B cell (primary cell): ENCODE measurements at regions not wholly inside any gene's neighbourhood (a gene's known extent, or its start where the extent isn't known, plus 50 kb on each side); places are given as distances from the start of the nearest gene placed in this dataset.

ENCODE experiments used
- ATAC-seq: fragments of 200-7000 bp; cut with Tn5 transposase; one replicate; pipeline ENCODE4 v1.10.0; 2021; ENCODE audit warnings: low read depth, mild to moderate bottlenecking, moderate number of reproducible peaks, moderate library complexity
- CTCF ChIA-PET: fragments of 350-600 bp; sonication (Branson Sonifier 250); formaldehyde crosslinking; loops from one replicate; lab custom pipeline; 2021; ENCODE audit warnings: antibody characterized with exemption, inconsistent platforms; lab: Charles Lee
- POLR2A ChIA-PET: fragments of 350-600 bp; sonication (Branson Sonifier 250); formaldehyde crosslinking; loops from one replicate; lab custom pipeline; 2021; ENCODE audit warnings: antibody characterized with exemption; lab: Charles Lee
- DNase-seq: peaks from one replicate; pipeline ENCODE4 v3.0.0; 2013
- H2AFZ ChIP-seq: 2 replicates; pipeline ENCODE4 v1.6.1; 2012; ENCODE audit warnings: mild to moderate bottlenecking, low read depth, low read length; ENCODE audit not compliant: insufficient read depth, poor library complexity, severe bottlenecking
- H3K27ac ChIP-seq, 2 donors: 1 replicate in 1 of 2; 2 replicates in 1 of 2; pipeline ENCODE4 v1.5.1; 2012 to 2013; ENCODE audit warnings: low read length in 2 of 2, mild to moderate bottlenecking in 2 of 2, moderate library complexity in 1 of 2
- H3K27me3 ChIP-seq, 4 experiments: fragments of 200-600 bp in 1 of 4; sonication (generic) in 1 of 4; replicated peaks in 1 of 4; 1 replicate in 2 of 4; 2 replicates in 2 of 4; pipeline versions ENCODE4 v1.6.1 to v1.7.0; 2013 to 2016; ENCODE audit warnings: low read length in 3 of 4, mild to moderate bottlenecking in 2 of 4, mixed read lengths in 1 of 4, moderate library complexity in 1 of 4; ENCODE audit not compliant: insufficient read depth in 4 of 4, control insufficient read depth in 3 of 4; ENCODE audit errors: control extremely low read depth in 1 of 4
- H3K36me3 ChIP-seq, 2 experiments: replicated peaks in 1 of 2; 1 replicate in 1 of 2; 2 replicates in 1 of 2; pipeline versions ENCODE4 v1.6.1 to v1.7.1; 2013; ENCODE audit warnings: low read length in 1 of 2; ENCODE audit not compliant: insufficient read depth in 2 of 2, control insufficient read depth in 1 of 2; ENCODE audit errors: control extremely low read depth in 1 of 2, extremely low read depth in 1 of 2
- H3K4me1 ChIP-seq, 2 donors: fragments of 200-600 bp in 1 of 2; sonication (generic) in 1 of 2; 1 replicate in 1 of 2; 2 replicates in 1 of 2; pipeline versions ENCODE4 v1.5.1 to v1.6.1; 2013 to 2017; ENCODE audit warnings: low read length in 2 of 2; ENCODE audit not compliant: control insufficient read depth in 2 of 2, insufficient read depth in 2 of 2
- H3K4me2 ChIP-seq: replicated peaks from 2 replicates; pipeline ENCODE3; 2012; ENCODE audit warnings: mild to moderate bottlenecking, low read depth, low read length; ENCODE audit not compliant: poor library complexity, severe bottlenecking
- H3K4me3 ChIP-seq, 5 experiments: fragments of 200-600 bp in 1 of 5; sonication (generic) in 1 of 5; 1 replicate in 3 of 5; 2 replicates in 2 of 5; pipeline versions ENCODE4 v1.5.1 to v1.7.0; 2011 to 2016; ENCODE audit warnings: low read length in 4 of 5, mild to moderate bottlenecking in 4 of 5, low read depth in 2 of 5, control low read depth in 1 of 5, moderate library complexity in 1 of 5; ENCODE audit not compliant: insufficient read depth in 1 of 5; ENCODE audit errors: control extremely low read depth in 1 of 5, extremely low read depth in 1 of 5
- H3K79me2 ChIP-seq: fragments of 200-600 bp; sonication (generic); one replicate; pipeline ENCODE4 v1.6.0; 2016; ENCODE audit warnings: low read length; ENCODE audit not compliant: control insufficient read depth, insufficient read depth
- H3K9ac ChIP-seq: fragments of 200-600 bp; sonication (generic); 2 replicates; pipeline ENCODE4 v1.6.1; 2017; ENCODE audit warnings: mild to moderate bottlenecking, low read length, moderate library complexity
- H3K9me3 ChIP-seq, 3 donors: one replicate each; pipeline versions ENCODE4 v1.6.1 to v1.7.1; 2013; ENCODE audit warnings: low read length in 2 of 3; ENCODE audit not compliant: control insufficient read depth in 2 of 3, insufficient read depth in 1 of 3; ENCODE audit errors: control extremely low read depth in 1 of 3
- H4K20me1 ChIP-seq: 2 replicates; pipeline ENCODE4 v1.6.0; 2012; ENCODE audit warnings: mild to moderate bottlenecking, low read length; ENCODE audit not compliant: insufficient read depth, control insufficient read depth, poor library complexity, severe bottlenecking
- H3K27ac Mint-ChIP-seq: one replicate; pipeline ENCODE4 v1.8.0; 2021; ENCODE audit warnings: mixed read lengths
- H3K27me3 Mint-ChIP-seq: one replicate; pipeline ENCODE4 v1.8.0; 2021; ENCODE audit warnings: mixed read lengths
- H3K4me1 Mint-ChIP-seq: one replicate; pipeline ENCODE4 v1.8.0; 2021; ENCODE audit warnings: mixed read lengths
- H3K4me3 Mint-ChIP-seq: one replicate; pipeline ENCODE4 v1.8.0; 2021; ENCODE audit warnings: mixed read lengths
- H3K9me3 Mint-ChIP-seq: one replicate; pipeline ENCODE4 v1.8.0; 2022; ENCODE audit warnings: mixed read lengths; ENCODE audit not compliant: insufficient read depth
- EZH2 ChIP-seq: IDR thresholded peaks from 2 replicates; pipeline ENCODE4 v1.6.1; 2012; ENCODE audit warnings: borderline replicate concordance, low read depth, mild to moderate bottlenecking, moderate library complexity, low read length; ENCODE audit not compliant: insufficient read depth, poor library complexity, severe bottlenecking
- WGBS: methylation state at CpG from one replicate; pipeline ENCODE4 v1.1.5; 2013; ENCODE audit warnings: missing lambda C conversion rate; ENCODE audit not compliant: insufficient coverage; 5-methylcytosine and 5-hydroxymethylcytosine counted together
- intact Hi-C: fragments of 100-400 bp; cut with micrococcal nuclease; formaldehyde crosslinking; loops from one replicate; pipeline ENCODE4 v1.10.0; 2022
- TF ChIP-seq, protein P1 (sequence below): fragments of 200-600 bp; IDR thresholded peaks from one replicate; pipeline ENCODE4 v1.8.0; 2022; ENCODE audit warnings: antibody characterized with exemption, mild to moderate bottlenecking

DNA sequence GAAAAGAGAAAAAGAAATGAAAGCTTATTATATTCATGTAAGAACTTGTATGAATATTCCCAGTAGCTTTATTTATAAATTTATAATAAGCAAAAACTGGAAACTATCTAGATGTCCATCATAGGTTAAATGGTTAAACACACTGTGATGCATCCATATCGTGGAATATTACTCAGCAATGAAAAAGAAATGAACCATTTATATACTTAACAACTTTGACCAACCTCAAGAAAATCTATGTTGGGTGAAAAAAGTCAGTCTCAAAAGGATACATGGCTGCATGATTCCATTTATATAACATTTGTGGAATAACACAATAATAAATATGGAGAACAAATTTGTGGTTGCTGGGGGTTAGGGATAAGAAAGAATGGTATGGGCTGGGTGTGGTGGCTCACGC, 713.0 kb upstream of the SGO1 start:
- ChIA-PET CTCF (no interaction called here), POLR2A (no interaction called here)
- no peaks in the 10 kb centered on the region for H3K27me3 ChIP-seq
- H3K36me3 ChIP-seq, result no peaks in the 10 kb centered on the region
- H3K4me1 ChIP-seq, result no peaks in the 10 kb centered on the region
- DNase-seq (no peak), ATAC-seq (no peak)
- Mint-ChIP-seq H3K9me3 (peaks cover 9% of the 10 kb centered on the region), H3K4me1 (no peaks in the 10 kb centered on the region), H3K27me3 (no peaks in the 10 kb centered on the region), H3K4me3 (no peak overlapping the region), H3K27ac (no peak overlapping the region)
- no peaks in the 10 kb centered on the region for H3K9me3 ChIP-seq
- H3K9ac ChIP-seq, result no peak overlapping the region
- WGBS, result 100% methylated on average over 1 of the region's 2 CpGs
- H3K79me2 ChIP-seq, result no peaks in the 10 kb centered on the region
- TF ChIP-seq, protein P1, sequence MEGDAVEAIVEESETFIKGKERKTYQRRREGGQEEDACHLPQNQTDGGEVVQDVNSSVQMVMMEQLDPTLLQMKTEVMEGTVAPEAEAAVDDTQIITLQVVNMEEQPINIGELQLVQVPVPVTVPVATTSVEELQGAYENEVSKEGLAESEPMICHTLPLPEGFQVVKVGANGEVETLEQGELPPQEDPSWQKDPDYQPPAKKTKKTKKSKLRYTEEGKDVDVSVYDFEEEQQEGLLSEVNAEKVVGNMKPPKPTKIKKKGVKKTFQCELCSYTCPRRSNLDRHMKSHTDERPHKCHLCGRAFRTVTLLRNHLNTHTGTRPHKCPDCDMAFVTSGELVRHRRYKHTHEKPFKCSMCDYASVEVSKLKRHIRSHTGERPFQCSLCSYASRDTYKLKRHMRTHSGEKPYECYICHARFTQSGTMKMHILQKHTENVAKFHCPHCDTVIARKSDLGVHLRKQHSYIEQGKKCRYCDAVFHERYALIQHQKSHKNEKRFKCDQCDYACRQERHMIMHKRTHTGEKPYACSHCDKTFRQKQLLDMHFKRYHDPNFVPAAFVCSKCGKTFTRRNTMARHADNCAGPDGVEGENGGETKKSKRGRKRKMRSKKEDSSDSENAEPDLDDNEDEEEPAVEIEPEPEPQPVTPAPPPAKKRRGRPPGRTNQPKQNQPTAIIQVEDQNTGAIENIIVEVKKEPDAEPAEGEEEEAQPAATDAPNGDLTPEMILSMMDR, result no peak
- no peak for TF ChIP-seq EZH2
- H3K27ac ChIP-seq, result no peak overlapping the region
- no peaks in the 10 kb centered on the region for H4K20me1 ChIP-seq
- intact Hi-C loops, result no loop called here
- H3K4me2 ChIP-seq, result no peak overlapping the region
- no peak overlapping the region for H2AFZ ChIP-seq
- no peak overlapping the region for H3K4me3 ChIP-seq

DNA sequence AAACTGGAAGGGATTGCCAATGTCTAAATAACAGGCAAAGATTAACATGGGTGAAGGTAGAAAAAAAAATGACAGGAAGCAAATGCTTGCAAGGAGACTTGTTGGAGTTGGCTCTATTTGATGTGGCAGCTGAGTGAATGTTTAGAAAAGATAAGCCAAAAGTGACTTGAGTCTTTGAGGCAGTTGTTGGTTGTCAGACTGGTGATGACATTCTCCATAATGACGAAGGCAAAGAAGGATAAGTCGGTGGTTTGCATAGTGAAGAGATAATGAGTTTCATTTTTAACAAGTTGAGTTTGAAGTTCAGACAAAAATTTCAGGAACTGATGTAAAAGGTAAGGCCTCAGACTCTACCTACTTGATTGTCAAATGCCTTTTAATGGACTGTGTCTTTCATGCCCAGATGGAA, 704.1 kb upstream of the SGO1 start:
- Histone ChIP-seq H3K27me3 (no peaks in the 10 kb centered on the region), H3K36me3 (no peaks in the 10 kb centered on the region), H3K4me1 (no peaks in the 10 kb centered on the region), H3K9me3 (peaks cover 0 to 2% (median 0%) of the 10 kb centered on the region in 3 donors), H4K20me1 (no peaks in the 10 kb centered on the region), H3K4me3 (no peak overlapping the region), H3K4me2 (no peak overlapping the region), H3K27ac (no peak overlapping the region), H2AFZ (no peak overlapping the region), H3K9ac (no peak overlapping the region), H3K79me2 (no peaks in the 10 kb centered on the region)
- 74% methylated on average over 2 of the region's 2 CpGs for WGBS
- intact Hi-C loops, result no loop called here
- POLR2A ChIA-PET, result no interaction called here
- Mint-ChIP-seq H3K9me3 (no peaks in the 10 kb centered on the region), H3K4me1 (no peaks in the 10 kb centered on the region), H3K27me3 (no peaks in the 10 kb centered on the region), H3K27ac (no peak overlapping the region), H3K4me3 (no peak overlapping the region)
- DNase-seq (no peak), ATAC-seq (no peak)
- CTCF ChIA-PET, result no interaction called here
- TF ChIP-seq EZH2, result no peak
- TF ChIP-seq, protein P1, result no peak
